BLaER1 treated with 17β-estradiol and CSF1 and Interleukin-3, amounts not matched to agents 10 nM and 100 nM (cell line): ENCODE measurements at regions not wholly inside any gene's neighbourhood (a gene's known extent, or its start where the extent isn't known, plus 50 kb on each side); places are given as distances from the start of the nearest gene placed in this dataset.

Experiments used
- H3K27ac ChIP-seq, 11 experiments: shearing (Covaris generic); formaldehyde crosslinking; 2 replicates each; pipeline ENCODE4 v1.8.1; 2022
- H3K27me3 ChIP-seq, 11 experiments: shearing (Covaris generic); formaldehyde crosslinking; 2 replicates each; pipeline ENCODE4 v1.8.1; 2022
- H3K36me3 ChIP-seq, 11 experiments: shearing (Covaris generic); formaldehyde crosslinking; 2 replicates each; pipeline ENCODE4 v1.8.1; 2022
- H3K4me1 ChIP-seq, 10 experiments: shearing (Covaris generic); formaldehyde crosslinking; 2 replicates each; pipeline ENCODE4 v1.8.1; 2022
- H3K4me2 ChIP-seq, 11 experiments: shearing (Covaris generic); formaldehyde crosslinking; 2 replicates each; pipeline ENCODE4 v1.8.1; 2022
- H3K4me3 ChIP-seq, 10 experiments: shearing (Covaris generic); formaldehyde crosslinking; 2 replicates each; pipeline ENCODE4 v1.8.1; 2022
- H3K9ac ChIP-seq, 11 experiments: shearing (Covaris generic); formaldehyde crosslinking; 2 replicates each; pipeline ENCODE4 v1.8.1; 2022
- H3K9me3 ChIP-seq, 11 experiments: shearing (Covaris generic); formaldehyde crosslinking; replicated peaks in 1 of 11; 2 replicates each; pipeline ENCODE4 v1.8.1; 2022
- H4K20me1 ChIP-seq, 11 experiments: shearing (Covaris generic); formaldehyde crosslinking; 2 replicates each; pipeline ENCODE4 v1.8.1; 2022
- Cebpa-rat ChIP-seq, 11 experiments: shearing (Covaris generic); IDR thresholded peaks; 2 replicates each; pipeline ENCODE4 v1.8.1; 2022

- H3K27me3 ChIP-seq: no peaks in the 10 kb centered on the region
- no peak for TF ChIP-seq Cebpa-rat (IDR thresholded peaks at IDR 0.05)
These were observed 395.9 kb downstream of the MATN1 start for GRCh38 chr1:30327370-30328099.

GRCh38 chr1:30325999-30326398, 397.4 kb downstream of the MATN1 start:
- Histone ChIP-seq H4K20me1 (peaks cover 0 to 5% (median 0%) of the 10 kb centered on the region in 11 experiments; a peak in 1 of 22 replicates), H3K36me3 (no peaks in the 10 kb centered on the region), H3K9ac (no peak overlapping the region), H3K4me3 (no peak overlapping the region), H3K4me1 (peaks cover 3 to 63% (median 47%) of the 10 kb centered on the region in 10 experiments; a peak in 16 of 20 replicates), H3K27me3 (peaks cover 0 to 11% (median 0%) of the 10 kb centered on the region in 11 experiments; a peak in 3 of 22 replicates), H3K27ac (no peak overlapping the region), H3K9me3 (no peaks in the 10 kb centered on the region), H3K4me2 (no peak overlapping the region)
- no peak for TF ChIP-seq Cebpa-rat (IDR thresholded peaks at IDR 0.05)

More at GRCh38 chr1:30327370-30328099, 395.9 kb downstream of the MATN1 start:
- Histone ChIP-seq H3K4me2 (no peak overlapping the region), H3K36me3 (no peaks in the 10 kb centered on the region), H3K9ac (no peak overlapping the region), H3K27ac (no peak overlapping the region), H3K4me1 (peaks cover 0 to 56% (median 38%) of the 10 kb centered on the region in 10 experiments; a peak in 15 of 20 replicates), H4K20me1 (no peaks in the 10 kb centered on the region), H3K4me3 (no peak overlapping the region), H3K9me3 (no peaks in the 10 kb centered on the region)

GRCh38 chr1:30325085-30325935, 398.1 kb downstream of the MATN1 start:
- no peak overlapping the region for H3K4me3 ChIP-seq
- peaks cover 0 to 5% (median 0%) of the 10 kb centered on the region in 11 experiments; a peak in 2 of 22 replicates for H4K20me1 ChIP-seq
- TF ChIP-seq Cebpa-rat (IDR thresholded peaks at IDR 0.05): no peak
- no peaks in the 10 kb centered on the region for H3K36me3 ChIP-seq
- peak overlapping the region in 8 of 11 experiments; percentile 20 to 89 (median 65); a peak in 13 of 22 replicates for H3K4me2 ChIP-seq
- H3K9ac ChIP-seq: no peak overlapping the region
- H3K27me3 ChIP-seq: peaks cover 0 to 11% (median 0%) of the 10 kb centered on the region in 11 experiments; a peak in 3 of 22 replicates
- H3K27ac ChIP-seq: no peak overlapping the region
- no peaks in the 10 kb centered on the region for H3K9me3 ChIP-seq
- peaks cover 10 to 63% (median 50%) of the 10 kb centered on the region in 10 experiments for H3K4me1 ChIP-seq

- H3K27me3 ChIP-seq: peaks cover 0 to 11% (median 0%) of the 10 kb centered on the region in 11 experiments; a peak in 3 of 22 replicates
- no peaks in the 10 kb centered on the region for H3K9me3 ChIP-seq
- H3K4me2 ChIP-seq: peak overlapping the region in 8 of 11 experiments; percentile 20 to 89 (median 65); a peak in 15 of 22 replicates
- H3K36me3 ChIP-seq: no peaks in the 10 kb centered on the region
- no peak for TF ChIP-seq Cebpa-rat (IDR thresholded peaks at IDR 0.05)
- peaks cover 0 to 5% (median 0%) of the 10 kb centered on the region in 11 experiments; a peak in 2 of 22 replicates for H4K20me1 ChIP-seq
- no peak overlapping the region for H3K4me3 ChIP-seq
- H3K4me1 ChIP-seq: peaks cover 11 to 70% (median 59%) of the 10 kb centered on the region in 10 experiments
- H3K9ac ChIP-seq: no peak overlapping the region
- H3K27ac ChIP-seq: no peak overlapping the region
These were observed 398.9 kb downstream of the MATN1 start for GRCh38 chr1:30324251-30325084.

GRCh38 chr1:30323841-30324240, 399.5 kb downstream of the MATN1 start:
- Histone ChIP-seq H4K20me1 (peaks cover 0 to 5% (median 0%) of the 10 kb centered on the region in 11 experiments; a peak in 2 of 22 replicates), H3K9ac (no peak overlapping the region), H3K36me3 (no peaks in the 10 kb centered on the region), H3K4me3 (no peak overlapping the region), H3K27me3 (peaks cover 0 to 11% (median 0%) of the 10 kb centered on the region in 11 experiments; a peak in 3 of 22 replicates), H3K9me3 (no peaks in the 10 kb centered on the region), H3K4me1 (peaks cover 11 to 77% (median 65%) of the 10 kb centered on the region in 10 experiments), H3K27ac (no peak overlapping the region), H3K4me2 (peak overlapping the region in 8 of 11 experiments; percentile 20 to 89 (median 65); a peak in 14 of 22 replicates)
- TF ChIP-seq Cebpa-rat (IDR thresholded peaks at IDR 0.05): no peak

GRCh38 chr1:30323352-30323751, 400.0 kb downstream of the MATN1 start:
- Histone ChIP-seq H3K4me1 (peaks cover 11 to 82% (median 70%) of the 10 kb centered on the region in 10 experiments), H4K20me1 (peaks cover 0 to 5% (median 0%) of the 10 kb centered on the region in 11 experiments; a peak in 2 of 22 replicates), H3K27me3 (peaks cover 0 to 11% (median 0%) of the 10 kb centered on the region in 11 experiments; a peak in 3 of 22 replicates), H3K4me2 (peak overlapping the region in 7 of 11 experiments; percentile 35 to 89 (median 82); a peak in 9 of 22 replicates), H3K27ac (no peak overlapping the region), H3K4me3 (no peak overlapping the region), H3K9me3 (no peaks in the 10 kb centered on the region), H3K9ac (no peak overlapping the region), H3K36me3 (no peaks in the 10 kb centered on the region)
- TF ChIP-seq Cebpa-rat (IDR thresholded peaks at IDR 0.05): no peak

- no peak overlapping the region for H3K4me3 ChIP-seq
- H3K36me3 ChIP-seq: no peaks in the 10 kb centered on the region
- peaks cover 11 to 87% (median 75%) of the 10 kb centered on the region in 10 experiments for H3K4me1 ChIP-seq
- H3K27ac ChIP-seq: no peak overlapping the region
- H3K4me2 ChIP-seq: peak overlapping the region in 7 of 11 experiments; percentile 52 to 89 (median 82); a peak in 13 of 22 replicates
- H3K9ac ChIP-seq: no peak overlapping the region
- H4K20me1 ChIP-seq: peaks cover 0 to 5% (median 0%) of the 10 kb centered on the region in 11 experiments; a peak in 2 of 22 replicates
- H3K9me3 ChIP-seq: no peaks in the 10 kb centered on the region
- TF ChIP-seq Cebpa-rat (IDR thresholded peaks at IDR 0.05): no peak
- peaks cover 0 to 11% (median 0%) of the 10 kb centered on the region in 11 experiments; a peak in 3 of 22 replicates for H3K27me3 ChIP-seq
These were observed 400.5 kb downstream of the MATN1 start for GRCh38 chr1:30322859-30323257.
